ENCODE measurements at regions not wholly inside any gene's neighbourhood (a gene's known extent, or its start where the extent isn't known, plus 50 kb on each side); places are given as distances from the start of the nearest gene placed in this dataset.
"Not testable (repeated sequence)": the region's sequence is repeated elsewhere in the genome, so short reads cannot be mapped to it uniquely, and the experiment has no call there.

DNA sequence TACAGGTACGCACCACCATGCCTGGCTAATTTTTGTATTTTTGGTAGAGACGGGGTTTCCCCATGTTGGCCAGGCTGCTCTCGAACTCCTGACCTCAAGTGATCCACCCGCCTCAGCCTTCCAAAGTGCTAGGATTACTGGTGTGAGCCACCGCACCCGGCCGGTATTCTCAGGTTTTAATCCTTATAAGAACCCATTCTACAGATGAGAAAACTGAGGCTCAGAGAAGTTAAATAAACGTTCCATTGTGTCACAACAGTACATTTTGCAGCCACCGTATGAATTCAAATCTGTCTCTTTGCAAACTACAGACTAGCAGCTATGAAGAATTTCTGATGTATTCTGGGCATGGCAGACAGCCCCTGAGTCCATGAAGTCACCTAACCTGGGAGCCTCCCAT lies 60.9 kb upstream of the LAPTM4A start:
- not testable (repeated sequence) for TF ChIP-seq ZNF121 (tag by site-specific recombination; IDR thresholded peaks at IDR 0.05); ZNF830 (tag by site-specific recombination; IDR thresholded peaks at IDR 0.05; ENCODE audit: low read depth); ZNF610 (tag by site-specific recombination; IDR thresholded peaks at IDR 0.05; ENCODE audit: borderline replicate concordance); ZNF404 (tag by site-specific recombination; IDR thresholded peaks at IDR 0.05); GFI1B (tag by site-specific recombination; IDR thresholded peaks at IDR 0.05); TCF7L2 (IDR thresholded peaks at IDR 0.05; ENCODE audit: borderline replicate concordance, low read depth, low read length); ZNF175 (tag by site-specific recombination; IDR thresholded peaks at IDR 0.05)
- TF ChIP-seq, protein P1, sequence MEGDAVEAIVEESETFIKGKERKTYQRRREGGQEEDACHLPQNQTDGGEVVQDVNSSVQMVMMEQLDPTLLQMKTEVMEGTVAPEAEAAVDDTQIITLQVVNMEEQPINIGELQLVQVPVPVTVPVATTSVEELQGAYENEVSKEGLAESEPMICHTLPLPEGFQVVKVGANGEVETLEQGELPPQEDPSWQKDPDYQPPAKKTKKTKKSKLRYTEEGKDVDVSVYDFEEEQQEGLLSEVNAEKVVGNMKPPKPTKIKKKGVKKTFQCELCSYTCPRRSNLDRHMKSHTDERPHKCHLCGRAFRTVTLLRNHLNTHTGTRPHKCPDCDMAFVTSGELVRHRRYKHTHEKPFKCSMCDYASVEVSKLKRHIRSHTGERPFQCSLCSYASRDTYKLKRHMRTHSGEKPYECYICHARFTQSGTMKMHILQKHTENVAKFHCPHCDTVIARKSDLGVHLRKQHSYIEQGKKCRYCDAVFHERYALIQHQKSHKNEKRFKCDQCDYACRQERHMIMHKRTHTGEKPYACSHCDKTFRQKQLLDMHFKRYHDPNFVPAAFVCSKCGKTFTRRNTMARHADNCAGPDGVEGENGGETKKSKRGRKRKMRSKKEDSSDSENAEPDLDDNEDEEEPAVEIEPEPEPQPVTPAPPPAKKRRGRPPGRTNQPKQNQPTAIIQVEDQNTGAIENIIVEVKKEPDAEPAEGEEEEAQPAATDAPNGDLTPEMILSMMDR (tag by site-specific recombination; IDR thresholded peaks at IDR 0.05): not testable (repeated sequence)

All from HEK293 (cell line).